ENCODE measurements at regions not wholly inside any gene's neighbourhood (a gene's known extent, or its start where the extent isn't known, plus 50 kb on each side); places are given as distances from the start of the nearest gene placed in this dataset.

GRCh38 chr13:111614613-111615012, 294.2 kb downstream of the TEX29 start:
- no peak for TF ChIP-seq CTCF (IDR thresholded peaks at IDR 0.05; ENCODE audit: low read depth, low read length)
- H3K27ac ChIP-seq: no peak overlapping the region

GRCh38 chr13:111616203-111616602, 295.8 kb downstream of the TEX29 start:
- TF ChIP-seq CTCF (IDR thresholded peaks at IDR 0.05; ENCODE audit: low read depth, low read length): no peak
- Histone ChIP-seq H3K27me3 (peaks cover 15% of the 10 kb centered on the region), H3K36me3 (no peaks in the 10 kb centered on the region), H3K9me3 (ENCODE audit: low read depth) (no peaks in the 10 kb centered on the region), H3K27ac (no peak overlapping the region), H3K4me3 (no peak overlapping the region), H3K4me1 (ENCODE audit: low read depth) (no peaks in the 10 kb centered on the region)
- no peak for DNase-seq (ENCODE audit: low read depth in 1 of 2, low spot score in 1 of 2)

More at GRCh38 chr13:111614613-111615012, 294.2 kb downstream of the TEX29 start:
- no peaks in the 10 kb centered on the region for H3K4me1 ChIP-seq (ENCODE audit: low read depth)
- H3K27me3 ChIP-seq: peaks cover 15% of the 10 kb centered on the region
- H3K4me3 ChIP-seq: no peak overlapping the region
- DNase-seq (ENCODE audit: low read depth in 1 of 2, low spot score in 1 of 2): no peak
- no peaks in the 10 kb centered on the region for H3K36me3 ChIP-seq
- no peaks in the 10 kb centered on the region for H3K9me3 ChIP-seq (ENCODE audit: low read depth)

- Histone ChIP-seq H3K36me3 (no peaks in the 10 kb centered on the region), H3K27ac (no peak overlapping the region), H3K4me3 (no peak overlapping the region), H3K4me1 (ENCODE audit: low read depth) (no peaks in the 10 kb centered on the region), H3K27me3 (peaks cover 6% of the 10 kb centered on the region), H3K9me3 (ENCODE audit: low read depth) (no peaks in the 10 kb centered on the region)
- TF ChIP-seq CTCF (IDR thresholded peaks at IDR 0.05; ENCODE audit: low read depth, low read length): no peak
- no peak for DNase-seq (ENCODE audit: low read depth in 1 of 2, low spot score in 1 of 2)
These were observed 299.7 kb downstream of the TEX29 start for GRCh38 chr13:111620166-111620565.

- H3K4me3 ChIP-seq: no peak overlapping the region
- H3K27ac ChIP-seq: no peak overlapping the region
- no peak for DNase-seq (ENCODE audit: low read depth in 1 of 2, low spot score in 1 of 2)
- H3K4me1 ChIP-seq (ENCODE audit: low read depth): no peaks in the 10 kb centered on the region
- H3K36me3 ChIP-seq: no peaks in the 10 kb centered on the region
- TF ChIP-seq CTCF (IDR thresholded peaks at IDR 0.05; ENCODE audit: low read depth, low read length): no peak
- H3K9me3 ChIP-seq (ENCODE audit: low read depth): no peaks in the 10 kb centered on the region
- H3K27me3 ChIP-seq: peaks cover 2% of the 10 kb centered on the region
These were observed 300.1 kb downstream of the TEX29 start for GRCh38 chr13:111620586-111620985.

GRCh38 chr13:111621164-111621563, 300.7 kb downstream of the TEX29 start:
- no peak for DNase-seq (ENCODE audit: low read depth in 1 of 2, low spot score in 1 of 2)
- no peaks in the 10 kb centered on the region for H3K9me3 ChIP-seq (ENCODE audit: low read depth)
- TF ChIP-seq CTCF (IDR thresholded peaks at IDR 0.05; ENCODE audit: low read depth, low read length): no peak

GRCh38 chr13:111622051-111622531, 301.6 kb downstream of the TEX29 start:
- peaks cover 4% of the 10 kb centered on the region for H3K27me3 ChIP-seq
- no peak for DNase-seq (ENCODE audit: low read depth in 1 of 2, low spot score in 1 of 2)
- no peaks in the 10 kb centered on the region for H3K9me3 ChIP-seq (ENCODE audit: low read depth)
- no peak overlapping the region for H3K4me3 ChIP-seq
- H3K27ac ChIP-seq: no peak overlapping the region
- TF ChIP-seq CTCF (IDR thresholded peaks at IDR 0.05; ENCODE audit: low read depth, low read length): no peak
- no peaks in the 10 kb centered on the region for H3K4me1 ChIP-seq (ENCODE audit: low read depth)
- H3K36me3 ChIP-seq: no peaks in the 10 kb centered on the region

More at GRCh38 chr13:111621164-111621563, 300.7 kb downstream of the TEX29 start:
- Histone ChIP-seq H3K4me1 (ENCODE audit: low read depth) (no peaks in the 10 kb centered on the region), H3K27me3 (no peaks in the 10 kb centered on the region), H3K4me3 (no peak overlapping the region), H3K36me3 (no peaks in the 10 kb centered on the region), H3K27ac (no peak overlapping the region)

Measured in cardiac muscle cell (in vitro differentiated cells and primary cell).